NCI-H2107 treated with DMSO at 0.1 percent for 48 hours (cell line): ENCODE measurements at regions not wholly inside any gene's neighbourhood (a gene's known extent, or its start where the extent isn't known, plus 50 kb on each side); places are given as distances from the start of the nearest gene placed in this dataset.
"Not testable (repeated sequence)": the region's sequence is repeated elsewhere in the genome, so short reads cannot be mapped to it uniquely, and the experiment has no call there.

Experiments used
- DNase-seq: peaks from one replicate; lab custom pipeline; 2025; ENCODE audit not compliant: unreplicated experiment; lab: John Stamatoyannopoulos, UW

GRCh38 chr13:50760751-50761150 lies 82.7 kb downstream of the DLEU7 start:
- DNase-seq = no peak

DNA sequence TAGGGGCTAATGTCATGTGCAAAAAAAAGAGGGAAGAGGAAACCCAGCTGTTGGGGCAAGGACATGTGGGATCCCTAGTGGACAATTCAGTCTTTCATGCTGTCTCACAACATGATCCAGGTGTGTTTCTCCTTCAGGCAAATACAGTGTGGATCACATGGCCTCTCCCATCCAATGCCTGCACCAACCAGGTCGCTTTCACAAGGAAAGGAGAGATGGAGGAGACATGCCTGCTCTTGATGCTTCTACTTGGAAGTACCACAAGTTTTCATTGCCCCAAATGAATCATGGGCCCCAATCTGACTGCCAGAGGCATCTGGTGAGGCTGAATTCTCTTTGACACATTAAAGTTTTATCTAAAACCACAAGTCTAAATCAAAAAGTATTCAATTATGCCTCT lies 82.1 kb downstream of the DLEU7 start:
- no peak for DNase-seq

GRCh38 chr13:50762969-50763567 lies 80.4 kb downstream of the DLEU7 start:
- DNase-seq = no peak

DNA sequence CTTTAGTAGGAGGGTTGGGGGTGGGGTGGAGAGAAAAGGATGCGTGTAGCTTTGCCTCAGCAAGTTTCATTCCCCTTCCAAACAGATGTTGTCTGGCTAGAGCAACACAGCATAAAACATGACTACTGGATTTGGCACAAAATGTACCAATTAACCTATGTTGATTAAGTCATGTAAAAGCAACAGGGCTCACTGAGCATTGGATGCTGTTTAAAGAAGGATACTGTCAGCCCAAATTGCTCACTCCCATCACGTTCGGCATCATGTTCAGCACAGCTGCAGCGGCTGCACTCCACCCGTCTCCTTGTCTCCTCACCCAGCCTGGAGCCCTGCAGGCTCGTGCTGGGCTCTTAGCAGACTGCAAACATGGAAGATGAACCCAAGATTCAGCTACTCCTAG lies 77.5 kb downstream of the DLEU7 start:
- DNase-seq = no peak

- DNase-seq = no peak
These were observed 76.8 kb downstream of the DLEU7 start for GRCh38 chr13:50766695-50767094.

DNA sequence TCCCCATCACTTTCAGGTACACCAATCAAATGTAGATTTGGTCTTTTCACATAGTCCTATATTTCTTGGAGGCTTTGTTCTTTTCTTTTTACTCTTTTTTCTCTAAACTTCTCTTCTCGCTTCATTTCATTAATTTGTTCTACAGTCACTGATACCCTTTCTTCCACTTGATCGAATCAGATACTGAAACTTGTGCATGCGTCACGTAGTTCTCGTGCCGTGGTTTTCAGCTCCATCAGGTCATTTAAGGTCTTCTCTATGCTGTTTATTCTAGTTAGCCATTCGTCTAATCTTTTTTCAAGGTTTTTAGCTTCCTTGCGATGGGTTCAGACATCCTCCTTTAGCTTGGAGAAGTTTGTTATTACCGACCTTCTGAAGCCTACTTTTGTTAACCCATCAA lies 70.6 kb downstream of the DLEU7 start:
- DNase-seq = not testable (repeated sequence)
